ENCODE measurements at regions not wholly inside any gene's neighbourhood (a gene's known extent, or its start where the extent isn't known, plus 50 kb on each side); places are given as distances from the start of the nearest gene placed in this dataset.

GRCh38 chrX:42538405-42538804, 239.6 kb downstream of the PPP1R2C start:
- no peaks in the 10 kb centered on the region for H3K27me3 ChIP-seq (replicated peaks; ENCODE audit: insufficient read depth)
- H3K4me3 ChIP-seq, result no peak overlapping the region
- H3K36me3 ChIP-seq, result no peaks in the 10 kb centered on the region
- H3K27ac ChIP-seq, result no peak overlapping the region
- no peak for DNase-seq (ENCODE audit: low spot score)
- H3K4me1 ChIP-seq (ENCODE audit: control insufficient read depth in 1 of 2, low read depth in 2 of 2), result peaks cover 0 to 11% of the 10 kb centered on the region in 2 donors
- H3K9me3 ChIP-seq, result no peaks in the 10 kb centered on the region
- TF ChIP-seq CTCF (IDR thresholded peaks at IDR 0.05), result no peak
- ATAC-seq (ENCODE audit: insufficient number of reproducible peaks, low FRiP score, low read depth), result no peak

DNA sequence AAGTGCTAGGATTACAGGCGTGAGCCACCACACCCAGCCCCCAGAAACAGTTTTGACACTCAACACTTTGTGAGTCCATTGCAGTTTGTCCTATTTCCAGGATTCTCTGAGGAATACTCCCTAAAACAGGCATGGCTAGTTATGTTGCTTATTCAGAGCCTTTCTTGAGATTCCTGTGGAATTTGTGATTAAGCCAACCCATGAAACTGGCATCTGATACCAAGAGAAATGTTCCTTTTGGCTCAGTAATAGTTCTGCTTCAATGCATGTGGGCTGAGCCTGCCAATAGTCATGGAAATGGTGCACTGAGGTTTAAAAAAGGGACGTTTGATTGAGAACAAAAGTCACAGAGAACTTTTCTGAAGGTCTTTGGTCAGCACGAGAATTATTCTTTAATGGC, 241.7 kb downstream of the PPP1R2C start:
- Histone ChIP-seq H3K4me1 (ENCODE audit: control insufficient read depth in 1 of 2, low read depth in 2 of 2) (peaks cover 0 to 11% of the 10 kb centered on the region in 2 donors), H3K27me3 (replicated peaks; ENCODE audit: insufficient read depth) (no peaks in the 10 kb centered on the region), H3K36me3 (no peaks in the 10 kb centered on the region), H3K4me3 (no peak overlapping the region), H3K9me3 (no peaks in the 10 kb centered on the region), H3K27ac (no peak overlapping the region)
- no peak for DNase-seq (ENCODE audit: low spot score)
- no peak for ATAC-seq (ENCODE audit: insufficient number of reproducible peaks, low FRiP score, low read depth)
- no peak for TF ChIP-seq CTCF (IDR thresholded peaks at IDR 0.05)

DNA sequence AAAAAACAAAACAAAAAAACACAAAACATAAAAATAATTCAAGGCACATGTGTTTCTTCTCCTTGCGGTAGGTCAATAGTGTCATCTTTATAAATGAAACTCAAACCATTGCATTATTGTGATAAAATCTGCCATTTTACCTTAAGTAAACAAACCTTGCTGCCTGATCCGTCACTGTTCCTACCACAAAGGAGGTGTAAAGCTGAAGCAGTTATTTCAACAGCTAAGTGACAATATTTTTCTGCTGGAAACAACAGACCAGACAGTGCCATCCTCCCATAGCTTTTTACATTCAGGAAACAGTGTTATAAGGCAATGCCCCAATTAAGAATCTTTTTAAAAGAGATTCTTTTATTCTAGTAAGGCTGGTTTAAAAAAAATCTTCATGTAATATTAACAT, 242.7 kb downstream of the PPP1R2C start:
- peaks cover 0 to 11% of the 10 kb centered on the region in 2 donors for H3K4me1 ChIP-seq (ENCODE audit: control insufficient read depth in 1 of 2, low read depth in 2 of 2)
- H3K27me3 ChIP-seq (replicated peaks; ENCODE audit: insufficient read depth), result no peaks in the 10 kb centered on the region
- ATAC-seq (ENCODE audit: insufficient number of reproducible peaks, low FRiP score, low read depth) (no peak), DNase-seq (ENCODE audit: low spot score) (no peak)
- H3K4me3 ChIP-seq, result no peak overlapping the region
- H3K36me3 ChIP-seq, result no peaks in the 10 kb centered on the region
- no peak for TF ChIP-seq CTCF (IDR thresholded peaks at IDR 0.05)
- H3K27ac ChIP-seq, result no peak overlapping the region
- H3K9me3 ChIP-seq, result no peaks in the 10 kb centered on the region

- ATAC-seq (ENCODE audit: insufficient number of reproducible peaks, low FRiP score, low read depth), result no peak
These were observed 244.2 kb downstream of the PPP1R2C start for GRCh38 chrX:42533761-42534160.

DNA sequence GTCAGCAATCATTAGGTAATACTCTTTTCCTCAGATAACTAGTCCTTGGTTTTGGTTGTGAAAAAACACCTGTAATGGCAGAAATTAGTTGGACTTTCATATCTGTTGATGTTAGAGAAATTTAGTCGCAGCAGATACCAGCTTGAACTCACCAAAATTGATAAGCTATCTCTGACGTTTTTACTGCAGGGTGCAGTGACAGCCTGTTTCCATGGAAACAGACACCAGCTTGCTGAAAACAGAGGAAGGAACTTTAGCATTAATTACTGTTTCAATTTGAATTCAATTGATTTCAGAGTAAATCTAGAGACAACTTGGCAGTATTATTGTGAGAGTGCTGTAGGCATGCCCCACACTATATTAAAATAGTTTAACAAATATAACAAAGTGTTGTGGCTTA, 246.5 kb downstream of the PPP1R2C start:
- Histone ChIP-seq H3K36me3 (no peaks in the 10 kb centered on the region), H3K9me3 (no peaks in the 10 kb centered on the region), H3K27me3 (replicated peaks; ENCODE audit: insufficient read depth) (no peaks in the 10 kb centered on the region), H3K4me3 (no peak overlapping the region), H3K4me1 (ENCODE audit: control insufficient read depth in 1 of 2, low read depth in 2 of 2) (peaks cover 0 to 4% of the 10 kb centered on the region in 2 donors), H3K27ac (no peak overlapping the region)
- DNase-seq (ENCODE audit: low spot score) (no peak), ATAC-seq (ENCODE audit: insufficient number of reproducible peaks, low FRiP score, low read depth) (no peak)
- TF ChIP-seq CTCF (IDR thresholded peaks at IDR 0.05), result no peak

More at GRCh38 chrX:42533761-42534160, 244.2 kb downstream of the PPP1R2C start:
- H3K36me3 ChIP-seq, result no peaks in the 10 kb centered on the region
- TF ChIP-seq CTCF (IDR thresholded peaks at IDR 0.05), result no peak
- no peaks in the 10 kb centered on the region for H3K27me3 ChIP-seq (replicated peaks; ENCODE audit: insufficient read depth)
- H3K4me1 ChIP-seq (ENCODE audit: control insufficient read depth in 1 of 2, low read depth in 2 of 2), result peaks cover 0 to 11% of the 10 kb centered on the region in 2 donors
- no peak overlapping the region for H3K4me3 ChIP-seq
- DNase-seq (ENCODE audit: low spot score), result no peak
- H3K27ac ChIP-seq, result no peak overlapping the region
- no peaks in the 10 kb centered on the region for H3K9me3 ChIP-seq
